HCT116 (cell line): ENCODE measurements at regions not wholly inside any gene's neighbourhood (a gene's known extent, or its start where the extent isn't known, plus 50 kb on each side); places are given as distances from the start of the nearest gene placed in this dataset.

ENCODE experiments used
- ATAC-seq: fragments of 200-7000 bp; cut with Tn5 transposase; 2 replicates; pipeline ENCODE4 v1.9.1; 2020; ENCODE audit warnings: mild to moderate bottlenecking, moderate library complexity
- BruUV-seq: library from RNA; stranded (reverse); fragments of 400-500 nt; replicated peaks from 2 replicates; lab custom pipeline; 2021; lab: Mats Ljungman, UMichigan
- CTCF ChIA-PET: fragments of 300-600 bp; sonication (Branson Sonifier 250); formaldehyde crosslinking; loops from one replicate; lab custom pipeline; 2021; ENCODE audit warnings: antibody characterized with exemption; lab: Charles Lee
- POLR2A ChIA-PET: fragments of 300-600, 350-600 bp; sonication (Branson Sonifier 250); formaldehyde crosslinking; loops from one replicate; lab custom pipeline; 2021; ENCODE audit warnings: antibody characterized with exemption; lab: Charles Lee
- RAD21 ChIA-PET, 2 experiments: fragments of 300-600 bp; sonication (Branson Sonifier 250); formaldehyde crosslinking; loops; one replicate each; lab custom pipeline; 2023; ENCODE audit warnings: low total read pairs in 2 of 2; ENCODE audit not compliant: uncharacterized antibody in 2 of 2, unreplicated experiment in 2 of 2, low non-redundant PET in 1 of 2; lab: Charles Lee
- DNase-seq: peaks from one replicate; pipeline ENCODE4 v3.0.0-alpha.2; 2010; ENCODE audit warnings: low read depth, low spot score
- H2AFZ ChIP-seq: fragments of 200-600 bp; shearing (Covaris generic), sonication (generic); 2 replicates; pipeline ENCODE4 v1.6.1; 2017; ENCODE audit warnings: low read depth, mixed run types, mixed read lengths, antibody characterized with exemption, low read length; ENCODE audit not compliant: poor library complexity, severe bottlenecking
- H3K27ac ChIP-seq: 2 replicates; pipeline ENCODE4 v1.5.1; 2012; ENCODE audit warnings: low read depth, low read length
- H3K27me3 ChIP-seq: fragments of 200-600 bp; sonication (generic); 2 replicates; pipeline ENCODE4 v1.6.1; 2016; ENCODE audit warnings: mixed run types, low read length, mixed read lengths; ENCODE audit not compliant: insufficient read depth
- H3K36me3 ChIP-seq, 2 experiments: fragments of 200-500 bp in 1 of 2; fragments of 200-600 bp in 1 of 2; sonication (Bioruptor generic) in 1 of 2; sonication (generic) in 1 of 2; 2 replicates each; pipeline versions ENCODE4 v1.5.1 to v1.6.1; 2014 to 2016; ENCODE audit warnings: low read length in 2 of 2, inconsistent platforms in 1 of 2, mixed read lengths in 1 of 2, mixed run types in 1 of 2; ENCODE audit not compliant: insufficient read depth in 2 of 2, control insufficient read depth in 1 of 2
- H3K4me1 ChIP-seq, 2 experiments: fragments of 200-600 bp in 1 of 2; sonication (generic) in 1 of 2; 2 replicates each; pipeline versions ENCODE4 v1.5.1 to v1.6.1; 2012 to 2017; ENCODE audit warnings: low read length in 2 of 2, inconsistent platforms in 1 of 2, mild to moderate bottlenecking in 1 of 2, mixed read lengths in 1 of 2, mixed run types in 1 of 2, moderate library complexity in 1 of 2; ENCODE audit not compliant: insufficient read depth in 2 of 2, control insufficient read depth in 1 of 2
- H3K4me2 ChIP-seq: fragments of 200-600 bp; sonication (generic); 2 replicates; pipeline ENCODE4 v1.6.1; 2017; ENCODE audit warnings: mixed run types, low read length, mixed read lengths
- H3K4me3 ChIP-seq, 2 experiments: fragments of 200-600 bp in 1 of 2; sonication (generic) in 1 of 2; replicated peaks in 1 of 2; 2 replicates each; pipeline ENCODE4 v1.5.1; 2011 to 2016; ENCODE audit warnings: low read length in 2 of 2, control low read depth in 1 of 2, low read depth in 1 of 2, mild to moderate bottlenecking in 1 of 2, mixed read lengths in 1 of 2, mixed run types in 1 of 2
- H3K79me2 ChIP-seq: fragments of 200-600 bp; sonication (generic); 2 replicates; pipeline ENCODE4 v1.6.1; 2017; ENCODE audit warnings: mild to moderate bottlenecking, mixed run types, low read length, moderate library complexity, mixed read lengths; ENCODE audit not compliant: insufficient read depth
- H3K9ac ChIP-seq: fragments of 200-600 bp; sonication (generic); 2 replicates; pipeline ENCODE4 v1.6.1; 2016; ENCODE audit warnings: low read length, mixed read lengths
- H3K9me2 ChIP-seq: fragments of 200-600 bp; sonication (generic), shearing (Covaris generic); 2 replicates; pipeline ENCODE4 v1.6.1; 2017; ENCODE audit warnings: mixed run types, mild to moderate bottlenecking, moderate library complexity; ENCODE audit not compliant: insufficient read depth
- H3K9me3 ChIP-seq, 2 experiments: fragments of 200-500 bp in 1 of 2; fragments of 200-600 bp in 1 of 2; sonication (Bioruptor generic) in 1 of 2; sonication (generic) in 1 of 2; 2 replicates each; pipeline ENCODE4 v1.6.1; 2014 to 2017; ENCODE audit warnings: low read length in 2 of 2, mixed read lengths in 2 of 2, inconsistent platforms in 1 of 2, low read depth in 1 of 2, mild to moderate bottlenecking in 1 of 2, mixed run types in 1 of 2, moderate library complexity in 1 of 2; ENCODE audit not compliant: control insufficient read depth in 1 of 2, insufficient read depth in 1 of 2
- H4K20me1 ChIP-seq: fragments of 200-600 bp; sonication (generic), shearing (Covaris generic); 2 replicates; pipeline ENCODE4 v1.6.1; 2017; ENCODE audit warnings: mixed run types, mild to moderate bottlenecking, moderate library complexity; ENCODE audit not compliant: insufficient read depth
- ATF3 ChIP-seq: IDR thresholded peaks from 2 replicates; pipeline ENCODE4 v1.6.1; 2012
- CBX3 ChIP-seq: IDR thresholded peaks from 2 replicates; pipeline ENCODE4 v1.6.1; 2012; ENCODE audit warnings: low read depth
- CEBPB ChIP-seq: IDR thresholded peaks from 2 replicates; pipeline ENCODE4 v1.6.1; 2012; ENCODE audit warnings: low read depth
- CTCF ChIP-seq, 3 experiments: fragments of 200-600 bp in 1 of 3; sonication (generic) in 1 of 3; IDR thresholded peaks in 2 of 3; conservative IDR thresholded peaks in 1 of 3; 2 replicates each; pipeline ENCODE4 v1.5.1; 2012 to 2017; ENCODE audit warnings: low read depth in 2 of 3, low read length in 2 of 3, antibody characterized with exemption in 1 of 3, borderline replicate concordance in 1 of 3, control low read depth in 1 of 3, mild to moderate bottlenecking in 1 of 3, mixed read lengths in 1 of 3, mixed run types in 1 of 3, moderate library complexity in 1 of 3; ENCODE audit not compliant: insufficient read depth in 1 of 3
- EGR1 ChIP-seq: IDR thresholded peaks from 2 replicates; pipeline ENCODE4 v1.6.1; 2012; ENCODE audit warnings: low read depth
- EZH2phosphoT487 ChIP-seq: fragments of 200-600 bp; IDR thresholded peaks from 2 replicates; pipeline ENCODE4 v1.6.1; 2018; ENCODE audit warnings: antibody characterized with exemption, borderline replicate concordance
- FOSL1 ChIP-seq: IDR thresholded peaks from 2 replicates; pipeline ENCODE4 v1.6.1; 2012; ENCODE audit warnings: low read depth
- JUND ChIP-seq: IDR thresholded peaks from 2 replicates; pipeline ENCODE4 v1.6.1; 2012
- MAX ChIP-seq: IDR thresholded peaks from 2 replicates; pipeline ENCODE4 v1.6.1; 2012
- POLR2A ChIP-seq: IDR thresholded peaks from 2 replicates; pipeline ENCODE4 v1.7.0; 2011; ENCODE audit warnings: borderline replicate concordance; ENCODE audit not compliant: insufficient read depth, insufficient read length; ENCODE audit errors: extremely low read depth
- RAD21 ChIP-seq: IDR thresholded peaks from 2 replicates; pipeline ENCODE4 v1.6.1; 2012; ENCODE audit warnings: low read depth, mild to moderate bottlenecking
- SIN3A ChIP-seq: IDR thresholded peaks from 2 replicates; pipeline ENCODE4 v1.6.1; 2012; ENCODE audit warnings: low read depth
- SP1 ChIP-seq: IDR thresholded peaks from 2 replicates; pipeline ENCODE4 v1.6.1; 2012; ENCODE audit warnings: low read depth
- SRF ChIP-seq: IDR thresholded peaks from 2 replicates; pipeline ENCODE4 v1.6.1; 2012; ENCODE audit warnings: low read depth
- TCF7L2 ChIP-seq: IDR thresholded peaks from 2 replicates; pipeline ENCODE4 v1.7.0; 2011; ENCODE audit warnings: borderline replicate concordance, inconsistent platforms; ENCODE audit not compliant: insufficient read depth, insufficient read length; ENCODE audit errors: extremely low read depth
- YY1 ChIP-seq: IDR thresholded peaks from 2 replicates; pipeline ENCODE4 v1.6.1; 2011; ENCODE audit warnings: low read length, low read depth, moderate library complexity, mild to moderate bottlenecking; ENCODE audit not compliant: insufficient replicate concordance; ENCODE audit errors: extremely low read depth
- ZBTB33 ChIP-seq: IDR thresholded peaks from 2 replicates; pipeline ENCODE4 v1.6.1; 2011; ENCODE audit warnings: mild to moderate bottlenecking, low read length, moderate library complexity; ENCODE audit not compliant: insufficient replicate concordance; ENCODE audit errors: extremely low read depth
- ZFX ChIP-seq: fragments of 450-650 bp; IDR thresholded peaks from 2 replicates; pipeline ENCODE4 v1.6.1; 2017
- ZNF274 ChIP-seq: fragments of 200-500 bp; sonication (Bioruptor generic); IDR thresholded peaks from 2 replicates; pipeline ENCODE4 v1.6.1; 2014; ENCODE audit warnings: mild to moderate bottlenecking, low read depth, low read length, inconsistent platforms
- intact Hi-C: fragments of 100-400 bp; cut with micrococcal nuclease; formaldehyde crosslinking; loops from 2 replicates; pipeline ENCODE4 v1.10.0; 2022

GRCh38 chr15:25497934-25498333 lies 59.1 kb upstream of the UBE3A start:
- no peak for ATAC-seq
- H3K9me2 ChIP-seq = no peaks in the 10 kb centered on the region
- H3K79me2 ChIP-seq = no peaks in the 10 kb centered on the region
- no TSS peak for BruUV-seq
- ChIA-PET CTCF (no interaction called here), RAD21 (no interaction called here)
- intact Hi-C loops = no loop called here
- DNase-seq = no peak
- no peaks in the 10 kb centered on the region for H3K4me1 ChIP-seq
- H3K9ac ChIP-seq = no peak overlapping the region
- H3K4me3 ChIP-seq = no peak overlapping the region
- H3K9me3 ChIP-seq = no peaks in the 10 kb centered on the region; a peak in 2 of 4 replicates
- no peaks in the 10 kb centered on the region for H3K36me3 ChIP-seq
- no peak overlapping the region for H3K4me2 ChIP-seq
- H3K27me3 ChIP-seq = no peaks in the 10 kb centered on the region
- no peak overlapping the region for H2AFZ ChIP-seq
- no peak for TF ChIP-seq TCF7L2
- TF ChIP-seq SP1 = no peak
- no peak for TF ChIP-seq CTCF (IDR thresholded peaks at IDR 0.05 in 2 of 3, conservative IDR thresholded peaks at IDR 0.05 in 1 of 3; ENCODE audit: borderline replicate concordance in 1 of 3, insufficient read depth in 1 of 3, low read depth in 2 of 3, low read length in 2 of 3)
- no peak for TF ChIP-seq JUND
- no peak for TF ChIP-seq EGR1
- TF ChIP-seq ATF3 = no peak
- TF ChIP-seq CBX3 = no peak
- no peak for TF ChIP-seq YY1
- no peak for TF ChIP-seq MAX
- no peak for TF ChIP-seq CEBPB
- TF ChIP-seq EZH2phosphoT487 = no peak
- no peak for TF ChIP-seq SIN3A
- no peak for TF ChIP-seq POLR2A
- TF ChIP-seq ZBTB33 = no peak
- no peak for TF ChIP-seq ZNF274
- TF ChIP-seq FOSL1 = no peak
- no peak for TF ChIP-seq ZFX
- no peak for TF ChIP-seq RAD21
- TF ChIP-seq SRF = no peak
- TF ChIP-seq, all 23 proteins: peak for 0
- POLR2A ChIA-PET = no interaction called here
- no peaks in the 10 kb centered on the region for H4K20me1 ChIP-seq
- H3K27ac ChIP-seq = no peak overlapping the region
